Suprapubic skin (tissue), 4 donors: ENCODE measurements at regions not wholly inside any gene's neighbourhood (a gene's known extent, or its start where the extent isn't known, plus 50 kb on each side); places are given as distances from the start of the nearest gene placed in this dataset.

Experiments
- CTCF ChIP-seq, 2 donors: fragments of 200-600 bp in 1 of 2; fragments of 450-650 bp in 1 of 2; sonication (generic) in 1 of 2; IDR thresholded peaks; one replicate each; pipeline ENCODE4 v1.5.1; 2016 to 2019; ENCODE audit warnings: antibody characterized with exemption in 2 of 2, mild to moderate bottlenecking in 1 of 2, moderate library complexity in 1 of 2
- EP300 ChIP-seq: sonication (generic); formaldehyde crosslinking; IDR thresholded peaks from one replicate; pipeline ENCODE4 v1.6.1; 2017; ENCODE audit warnings: antibody characterized with exemption
- POLR2A ChIP-seq, 2 donors: fragments of 450-650 bp; IDR thresholded peaks; one replicate each; pipeline ENCODE4 v1.6.1; 2017; ENCODE audit warnings: antibody characterized with exemption in 2 of 2, mild to moderate bottlenecking in 2 of 2, moderate library complexity in 2 of 2
- POLR2AphosphoS5 ChIP-seq, 3 donors: sonication (generic); formaldehyde crosslinking; IDR thresholded peaks; one replicate each; pipeline ENCODE4 v1.6.1; 2017; ENCODE audit warnings: antibody characterized with exemption in 3 of 3

- TF ChIP-seq CTCF (IDR thresholded peaks at IDR 0.05) (no peak), POLR2AphosphoS5 (IDR thresholded peaks at IDR 0.05) (no peak), POLR2A (IDR thresholded peaks at IDR 0.05) (no peak), EP300 (no peak)
These were observed 58.6 kb upstream of the ARHGAP5 start for GRCh38 chr14:32018391-32019092.
